ENCODE measurements at regions not wholly inside any gene's neighbourhood (a gene's known extent, or its start where the extent isn't known, plus 50 kb on each side); places are given as distances from the start of the nearest gene placed in this dataset.

DNA sequence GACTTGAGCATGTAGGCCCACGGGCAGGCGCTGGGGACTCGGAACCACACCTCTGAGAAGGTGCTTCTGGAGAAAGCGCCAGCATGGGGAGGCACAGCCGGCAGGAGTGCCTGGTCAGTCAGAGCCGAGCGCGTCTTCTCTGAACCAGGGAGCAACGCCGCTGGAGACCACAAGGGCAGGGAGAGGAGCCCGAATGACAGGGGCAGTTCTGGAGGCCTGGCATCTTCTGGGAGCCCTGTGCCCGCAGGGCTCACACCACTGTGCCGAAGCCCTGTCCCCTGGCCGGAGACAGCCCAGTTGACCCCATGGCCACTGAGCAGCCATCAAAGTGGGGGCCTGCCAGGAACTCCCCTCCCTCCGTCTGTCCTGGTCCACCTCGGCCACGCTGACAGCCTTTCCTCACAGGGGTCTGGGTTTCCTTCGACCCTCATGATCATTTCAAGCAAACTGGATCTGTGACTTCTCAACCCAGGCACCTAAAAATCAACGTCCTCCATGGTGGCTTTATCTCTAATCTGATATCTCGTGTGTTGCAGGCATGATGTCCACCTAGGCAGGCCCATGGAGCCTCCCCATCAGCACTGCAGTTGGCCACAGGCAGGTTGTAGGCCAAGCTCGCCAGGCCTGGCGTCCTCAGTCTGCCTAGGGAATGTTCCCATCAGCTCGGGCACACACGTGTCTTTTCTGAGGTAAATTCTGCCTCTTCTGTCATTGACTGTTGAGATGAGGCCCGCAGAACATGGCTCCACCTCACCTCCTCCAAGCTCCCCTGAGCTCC, 299.3 kb upstream of the RTL1 start:
- Histone ChIP-seq H2BK120ac (ENCODE audit: low read depth, low read length) (no peak overlapping the region), H3K27ac (ENCODE audit: insufficient read depth, low read length) (no peak overlapping the region), H3K14ac (replicated peaks; ENCODE audit: low read depth, low read length) (no peak overlapping the region), H3K4ac (ENCODE audit: low read depth, low read length) (no peak overlapping the region), H3K36me3 (ENCODE audit: control insufficient read depth, insufficient read depth, low read length) (no peaks in the 10 kb centered on the region), H2AFZ (replicated peaks; ENCODE audit: low read length, poor library complexity) (no peak overlapping the region), H4K20me1 (ENCODE audit: insufficient read depth, low read length) (no peaks in the 10 kb centered on the region), H3K9me3 (ENCODE audit: control insufficient read depth, insufficient read depth, low read length) (peaks cover 10% of the 10 kb centered on the region), H3K4me3 (ENCODE audit: insufficient read depth, low read depth, low read length) (no peak overlapping the region), H2BK15ac (ENCODE audit: low read depth, low read length) (no peak overlapping the region), H2BK5ac (ENCODE audit: low read depth, low read length, poor library complexity, severe bottlenecking) (no peak overlapping the region), H3K4me2 (ENCODE audit: low read depth, low read length) (no peak overlapping the region), H2AK5ac (ENCODE audit: low read depth, low read length) (no peak overlapping the region), H4K8ac (ENCODE audit: low read depth in 2 of 2, low read length in 2 of 2) (no peak overlapping the region), H4K91ac (ENCODE audit: insufficient read depth, low read depth, low read length) (no peak overlapping the region), H3K9me1 (ENCODE audit: insufficient read depth, low read length) (no peaks in the 10 kb centered on the region), H3K4me1 (ENCODE audit: control insufficient read depth, insufficient read depth, low read length) (no peaks in the 10 kb centered on the region), H2BK20ac (ENCODE audit: low read depth, low read length) (no peak overlapping the region), H3K79me1 (ENCODE audit: low read depth in 1 of 2, low read length in 2 of 2) (no peaks in the 10 kb centered on the region), H4K5ac (ENCODE audit: low read depth, low read length) (no peak overlapping the region), H3K23ac (ENCODE audit: low read depth, low read length) (no peak overlapping the region), H3K27me3 (ENCODE audit: control insufficient read depth, insufficient read depth, low read length) (no peaks in the 10 kb centered on the region; the same call in 1 of the 2 replicates), H3K56ac (ENCODE audit: extremely low read depth, insufficient read depth, low read length) (no peak overlapping the region), H3K9ac (ENCODE audit: low read depth, low read length) (no peak overlapping the region), H2AK9ac (replicated peaks; ENCODE audit: low read depth, low read length, poor library complexity) (no peak overlapping the region), H3K18ac (ENCODE audit: low read depth, low read length) (no peak overlapping the region)
- no TSS peak for BruUV-seq (replicated peaks)
- in situ Hi-C loops (cut with MboI; ENCODE audit: low sequenced_read_pairs) (no loop called here), intact Hi-C loops (cut with micrococcal nuclease) (no loop called here), dilution Hi-C loops (cut with HindIII; ENCODE audit: low sequenced_read_pairs, unreplicated experiment) (no loop called here)
- ChIA-PET CTCF (no interaction called here), POLR2A (ENCODE audit: unreplicated experiment) (no interaction called here)
- TF ChIP-seq, protein P1, sequence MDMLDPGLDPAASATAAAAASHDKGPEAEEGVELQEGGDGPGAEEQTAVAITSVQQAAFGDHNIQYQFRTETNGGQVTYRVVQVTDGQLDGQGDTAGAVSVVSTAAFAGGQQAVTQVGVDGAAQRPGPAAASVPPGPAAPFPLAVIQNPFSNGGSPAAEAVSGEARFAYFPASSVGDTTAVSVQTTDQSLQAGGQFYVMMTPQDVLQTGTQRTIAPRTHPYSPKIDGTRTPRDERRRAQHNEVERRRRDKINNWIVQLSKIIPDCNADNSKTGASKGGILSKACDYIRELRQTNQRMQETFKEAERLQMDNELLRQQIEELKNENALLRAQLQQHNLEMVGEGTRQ (IDR thresholded peaks at IDR 0.05; ENCODE audit: low read depth, low read length): no peak
- TF ChIP-seq NFE2L2 (IDR thresholded peaks at IDR 0.05; ENCODE audit: low read depth, low read length): no peak
- no peak for TF ChIP-seq RFX5 (IDR thresholded peaks at IDR 0.05; ENCODE audit: low read depth, low read length)
- no peak for TF ChIP-seq RAD21 (IDR thresholded peaks at IDR 0.05; ENCODE audit: low read length)
- no peak for TF ChIP-seq MAZ (IDR thresholded peaks at IDR 0.05; ENCODE audit: borderline replicate concordance, low read depth, low read length)
- no peak for TF ChIP-seq CHD1 (IDR thresholded peaks at IDR 0.05; ENCODE audit: low read depth, low read length)
- TF ChIP-seq, protein P2, sequence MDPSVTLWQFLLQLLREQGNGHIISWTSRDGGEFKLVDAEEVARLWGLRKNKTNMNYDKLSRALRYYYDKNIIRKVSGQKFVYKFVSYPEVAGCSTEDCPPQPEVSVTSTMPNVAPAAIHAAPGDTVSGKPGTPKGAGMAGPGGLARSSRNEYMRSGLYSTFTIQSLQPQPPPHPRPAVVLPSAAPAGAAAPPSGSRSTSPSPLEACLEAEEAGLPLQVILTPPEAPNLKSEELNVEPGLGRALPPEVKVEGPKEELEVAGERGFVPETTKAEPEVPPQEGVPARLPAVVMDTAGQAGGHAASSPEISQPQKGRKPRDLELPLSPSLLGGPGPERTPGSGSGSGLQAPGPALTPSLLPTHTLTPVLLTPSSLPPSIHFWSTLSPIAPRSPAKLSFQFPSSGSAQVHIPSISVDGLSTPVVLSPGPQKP (IDR thresholded peaks at IDR 0.05; ENCODE audit: borderline replicate concordance, low read depth, low read length): no peak
- TF ChIP-seq MXI1 (IDR thresholded peaks at IDR 0.05; ENCODE audit: borderline replicate concordance, low read depth, low read length): no peak
- no peak for TF ChIP-seq CEBPB (IDR thresholded peaks at IDR 0.05; ENCODE audit: low read depth, low read length)
- TF ChIP-seq POLR2A (IDR thresholded peaks at IDR 0.05; ENCODE audit: low read depth, low read length): no peak
- TF ChIP-seq MAFK (IDR thresholded peaks at IDR 0.05; ENCODE audit: low read depth, low read length): no peak
- no peak for TF ChIP-seq BHLHE40 (IDR thresholded peaks at IDR 0.05; ENCODE audit: low read depth, low read length)
- no peak for TF ChIP-seq RCOR1 (IDR thresholded peaks at IDR 0.05; ENCODE audit: insufficient replicate concordance, low read length)
- no peak for TF ChIP-seq FOS (IDR thresholded peaks at IDR 0.05; ENCODE audit: low read depth, low read length)
- no peak for TF ChIP-seq SMC3 (IDR thresholded peaks at IDR 0.05; ENCODE audit: low read depth, low read length)
- TF ChIP-seq, protein P3, sequence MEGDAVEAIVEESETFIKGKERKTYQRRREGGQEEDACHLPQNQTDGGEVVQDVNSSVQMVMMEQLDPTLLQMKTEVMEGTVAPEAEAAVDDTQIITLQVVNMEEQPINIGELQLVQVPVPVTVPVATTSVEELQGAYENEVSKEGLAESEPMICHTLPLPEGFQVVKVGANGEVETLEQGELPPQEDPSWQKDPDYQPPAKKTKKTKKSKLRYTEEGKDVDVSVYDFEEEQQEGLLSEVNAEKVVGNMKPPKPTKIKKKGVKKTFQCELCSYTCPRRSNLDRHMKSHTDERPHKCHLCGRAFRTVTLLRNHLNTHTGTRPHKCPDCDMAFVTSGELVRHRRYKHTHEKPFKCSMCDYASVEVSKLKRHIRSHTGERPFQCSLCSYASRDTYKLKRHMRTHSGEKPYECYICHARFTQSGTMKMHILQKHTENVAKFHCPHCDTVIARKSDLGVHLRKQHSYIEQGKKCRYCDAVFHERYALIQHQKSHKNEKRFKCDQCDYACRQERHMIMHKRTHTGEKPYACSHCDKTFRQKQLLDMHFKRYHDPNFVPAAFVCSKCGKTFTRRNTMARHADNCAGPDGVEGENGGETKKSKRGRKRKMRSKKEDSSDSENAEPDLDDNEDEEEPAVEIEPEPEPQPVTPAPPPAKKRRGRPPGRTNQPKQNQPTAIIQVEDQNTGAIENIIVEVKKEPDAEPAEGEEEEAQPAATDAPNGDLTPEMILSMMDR (conservative IDR thresholded peaks at IDR 0.05; ENCODE audit: low read depth, low read length): no peak
- ATAC-seq (ENCODE audit: low read depth) (no peak), DNase-seq (no peak)
- WGBS, 2 experiments (ENCODE audit: extremely low coverage in 2 of 2, insufficient read length in 1 of 2): 76% methylated on average over 9 of the region's 25 CpGs; no CpG with 5 or more reads in 1 of the 2 experiments
